Skeletal muscle tissue (tissue), 3 donors: ENCODE measurements at regions not wholly inside any gene's neighbourhood (a gene's known extent, or its start where the extent isn't known, plus 50 kb on each side); places are given as distances from the start of the nearest gene placed in this dataset.

Experiments used
- H3K27ac ChIP-seq: one replicate; pipeline ENCODE4 v1.7.0; 2013; ENCODE audit warnings: mild to moderate bottlenecking, low read depth, low read length, inconsistent platforms
- H3K27me3 ChIP-seq, 3 donors: one replicate each; pipeline ENCODE4 v1.7.0; 2013; ENCODE audit warnings: low read length in 3 of 3; ENCODE audit not compliant: control insufficient read depth in 3 of 3, insufficient read depth in 3 of 3
- H3K36me3 ChIP-seq, 3 donors: one replicate each; pipeline ENCODE4 v1.7.0; 2013; ENCODE audit warnings: low read length in 3 of 3; ENCODE audit not compliant: control insufficient read depth in 3 of 3, insufficient read depth in 3 of 3
- H3K4me1 ChIP-seq, 3 donors: one replicate each; pipeline ENCODE4 v1.7.0; 2013; ENCODE audit warnings: low read length in 3 of 3, mild to moderate bottlenecking in 3 of 3; ENCODE audit not compliant: control insufficient read depth in 3 of 3, insufficient read depth in 3 of 3
- H3K4me3 ChIP-seq, 3 donors: one replicate each; pipeline ENCODE4 v1.7.0; 2013; ENCODE audit warnings: low read length in 3 of 3
- H3K9ac ChIP-seq, 3 donors: one replicate each; pipeline ENCODE4 v1.7.0; 2013; ENCODE audit warnings: low read length in 3 of 3, mild to moderate bottlenecking in 3 of 3, moderate library complexity in 2 of 3, low read depth in 1 of 3
- H3K9me3 ChIP-seq, 3 donors: one replicate each; pipeline ENCODE4 v1.7.0; 2013; ENCODE audit warnings: low read length in 3 of 3; ENCODE audit not compliant: control insufficient read depth in 3 of 3
- donor health status: Osteomylitis.

DNA sequence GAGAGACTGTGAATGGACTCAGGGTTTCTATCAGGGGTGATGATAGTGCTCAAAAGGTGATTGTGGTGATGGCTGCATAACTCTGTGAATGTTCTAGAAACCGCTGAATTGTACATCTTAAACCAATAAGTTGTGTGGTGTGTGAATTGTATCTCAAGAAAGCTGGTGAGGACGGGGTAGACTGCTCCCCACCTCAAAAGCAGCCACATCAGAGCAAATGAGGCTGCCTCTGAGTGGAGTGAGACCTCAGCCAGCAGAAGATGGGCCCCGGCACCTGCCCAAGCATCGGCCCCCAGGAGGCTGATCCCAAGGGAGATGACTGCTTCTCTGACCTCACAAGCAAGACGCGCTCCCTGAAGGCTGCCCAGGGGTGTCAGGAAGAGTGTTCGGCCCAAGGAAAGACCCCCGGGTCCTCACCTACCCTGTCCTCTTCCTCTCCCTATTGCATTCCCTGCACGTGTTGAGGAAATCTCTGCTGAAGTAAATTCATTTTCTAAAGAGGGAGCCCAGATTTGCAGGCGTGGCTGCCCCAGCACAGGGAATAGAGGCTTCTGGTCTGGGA lies 279.3 kb upstream of the SHH start:
- no peak overlapping the region for H3K27ac ChIP-seq
- no peak overlapping the region for H3K4me3 ChIP-seq
- no peaks in the 10 kb centered on the region for H3K4me1 ChIP-seq
- no peak overlapping the region for H3K9ac ChIP-seq
- no peaks in the 10 kb centered on the region for H3K9me3 ChIP-seq
- H3K36me3 ChIP-seq = no peaks in the 10 kb centered on the region
- peaks cover 0 to 10% (median 7%) of the 10 kb centered on the region in 3 donors for H3K27me3 ChIP-seq

DNA sequence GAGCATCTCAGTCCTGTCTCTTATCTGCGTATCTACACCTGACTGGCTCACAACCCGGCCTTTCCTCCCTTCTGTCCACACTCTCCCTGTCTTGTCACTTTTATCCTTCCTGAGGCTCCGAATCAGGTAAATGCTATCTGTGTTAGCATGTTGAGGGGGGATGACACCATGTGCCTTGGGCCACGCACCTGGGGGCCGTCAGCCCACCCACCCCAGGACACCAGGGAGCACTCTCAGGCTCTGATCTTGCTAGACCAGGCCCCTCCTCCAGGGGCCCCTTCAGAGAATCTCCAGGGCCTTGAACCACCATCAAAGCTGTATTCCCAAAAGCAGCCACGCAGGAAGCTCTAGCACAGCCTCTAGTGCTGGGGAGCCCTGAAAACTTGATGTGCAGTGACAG lies 278.7 kb upstream of the SHH start:
- no peaks in the 10 kb centered on the region for H3K36me3 ChIP-seq
- H3K9ac ChIP-seq = no peak overlapping the region
- H3K9me3 ChIP-seq = no peaks in the 10 kb centered on the region
- no peak overlapping the region for H3K27ac ChIP-seq
- H3K4me3 ChIP-seq = no peak overlapping the region
- no peaks in the 10 kb centered on the region for H3K4me1 ChIP-seq
- peaks cover 0 to 7% (median 6%) of the 10 kb centered on the region in 3 donors for H3K27me3 ChIP-seq

- H3K9ac ChIP-seq = no peak overlapping the region
- H3K4me3 ChIP-seq = no peak overlapping the region
- H3K9me3 ChIP-seq = no peaks in the 10 kb centered on the region
- no peaks in the 10 kb centered on the region for H3K4me1 ChIP-seq
- no peaks in the 10 kb centered on the region for H3K36me3 ChIP-seq
- no peak overlapping the region for H3K27ac ChIP-seq
- H3K27me3 ChIP-seq = peaks cover 0 to 3% (median 0%) of the 10 kb centered on the region in 3 donors
These were observed 277.0 kb upstream of the SHH start for GRCh38 chr7:156089222-156089621.

DNA sequence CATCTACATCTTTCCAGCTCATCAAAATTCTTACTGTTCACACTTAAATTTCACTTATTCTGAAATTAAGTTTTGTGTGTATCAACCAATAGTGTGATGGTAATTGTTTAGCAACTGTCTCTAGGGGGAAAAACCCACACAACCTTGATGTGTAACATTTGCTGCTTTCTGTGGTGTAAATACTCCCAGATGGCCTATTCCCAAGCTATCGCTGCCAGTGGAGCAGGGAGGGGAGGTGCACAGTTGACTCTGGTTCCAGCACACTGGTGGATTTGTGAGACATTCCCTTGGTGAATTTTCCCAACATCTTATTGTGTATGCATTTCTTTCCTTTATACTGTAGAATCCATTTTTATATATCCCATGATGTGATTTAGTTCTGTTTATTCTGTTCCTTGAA lies 275.9 kb upstream of the SHH start:
- H3K27me3 ChIP-seq = peaks cover 0 to 3% (median 0%) of the 10 kb centered on the region in 3 donors
- no peaks in the 10 kb centered on the region for H3K4me1 ChIP-seq
- H3K4me3 ChIP-seq = no peak overlapping the region
- H3K36me3 ChIP-seq = no peaks in the 10 kb centered on the region
- no peak overlapping the region for H3K9ac ChIP-seq
- H3K27ac ChIP-seq = no peak overlapping the region
- H3K9me3 ChIP-seq = no peaks in the 10 kb centered on the region

DNA sequence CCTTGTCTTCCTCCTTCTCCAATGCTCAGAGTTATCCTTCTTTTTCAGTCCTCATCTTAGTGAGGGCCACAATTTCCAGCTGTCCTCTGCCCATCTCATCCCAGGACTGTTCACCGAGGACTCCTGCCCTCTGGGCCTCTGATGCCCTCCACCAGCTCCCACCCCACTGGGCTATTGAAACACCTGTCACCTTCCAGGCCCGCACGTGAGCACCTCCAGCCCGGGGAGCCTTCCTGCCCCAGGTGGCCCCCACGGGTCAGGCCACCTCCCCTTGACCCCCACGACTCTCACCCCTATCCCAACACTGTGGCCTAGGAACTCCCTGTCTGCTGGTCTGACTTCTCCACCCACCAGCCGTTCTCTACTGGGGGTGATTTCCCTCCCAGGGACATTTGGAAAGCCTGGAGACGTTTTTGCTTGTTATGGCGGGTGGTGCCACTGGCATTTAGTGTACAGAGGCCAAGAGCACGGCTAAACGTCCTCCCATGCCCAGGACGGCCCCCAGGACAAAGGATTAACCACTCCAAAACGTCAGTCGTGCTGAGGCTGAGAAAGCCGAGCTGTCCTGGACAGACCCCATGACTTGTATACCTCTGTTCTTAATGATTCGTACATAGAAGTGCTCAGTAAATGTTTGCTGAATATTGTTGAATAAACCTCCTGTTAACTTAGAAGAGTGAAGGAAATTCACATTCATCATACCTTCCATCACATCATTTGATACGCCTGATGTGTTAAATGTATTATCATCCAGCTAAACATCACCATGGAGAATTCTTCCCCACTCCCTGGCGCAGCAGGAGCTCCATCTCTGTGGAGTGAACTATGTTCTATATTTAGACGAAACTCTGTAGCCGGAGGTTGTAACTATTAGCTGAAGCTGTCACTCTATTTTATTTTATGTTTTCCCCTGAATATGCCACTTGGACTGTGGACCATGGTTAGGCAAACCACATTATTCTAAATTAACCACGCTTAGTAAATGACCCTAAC lies 270.1 kb upstream of the SHH start:
- Histone ChIP-seq H3K4me1 (no peaks in the 10 kb centered on the region), H3K36me3 (no peaks in the 10 kb centered on the region), H3K4me3 (no peak overlapping the region), H3K9ac (no peak overlapping the region), H3K27ac (no peak overlapping the region), H3K9me3 (no peaks in the 10 kb centered on the region), H3K27me3 (peaks cover 0 to 10% (median 2%) of the 10 kb centered on the region in 3 donors)

- no peak overlapping the region for H3K4me3 ChIP-seq
- H3K27me3 ChIP-seq = peaks cover 0 to 10% (median 2%) of the 10 kb centered on the region in 3 donors
- no peak overlapping the region for H3K9ac ChIP-seq
- no peaks in the 10 kb centered on the region for H3K9me3 ChIP-seq
- no peaks in the 10 kb centered on the region for H3K4me1 ChIP-seq
- no peaks in the 10 kb centered on the region for H3K36me3 ChIP-seq
- H3K27ac ChIP-seq = no peak overlapping the region
These were observed 268.3 kb upstream of the SHH start for GRCh38 chr7:156080596-156080995.

DNA sequence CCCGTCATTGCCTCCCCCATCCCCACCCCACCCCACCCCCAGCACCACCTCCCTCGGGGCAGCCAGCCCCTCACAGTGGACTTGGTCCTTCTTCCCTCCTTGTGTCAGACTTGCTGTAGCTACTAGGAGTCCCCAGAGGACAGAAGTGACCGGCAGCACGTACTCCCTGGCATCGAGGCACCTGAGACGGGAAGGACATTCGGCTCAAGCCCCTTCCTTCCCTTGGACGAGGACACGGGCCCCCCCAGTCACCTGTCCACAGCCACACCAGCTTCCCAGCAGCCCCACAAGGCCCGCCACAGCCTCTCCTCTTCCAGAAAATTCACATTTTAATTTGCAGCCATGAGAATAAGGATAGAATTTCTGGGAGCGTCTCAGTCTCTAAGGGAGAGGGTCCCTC lies 267.8 kb upstream of the SHH start:
- Histone ChIP-seq H3K4me3 (no peak overlapping the region), H3K27ac (no peak overlapping the region), H3K9me3 (no peaks in the 10 kb centered on the region), H3K27me3 (peaks cover 0 to 10% (median 2%) of the 10 kb centered on the region in 3 donors), H3K4me1 (no peaks in the 10 kb centered on the region), H3K36me3 (no peaks in the 10 kb centered on the region), H3K9ac (no peak overlapping the region)

- Histone ChIP-seq H3K27ac (no peak overlapping the region), H3K4me1 (no peaks in the 10 kb centered on the region), H3K27me3 (peaks cover 0 to 10% (median 2%) of the 10 kb centered on the region in 3 donors), H3K9ac (no peak overlapping the region), H3K4me3 (no peak overlapping the region), H3K9me3 (no peaks in the 10 kb centered on the region), H3K36me3 (no peaks in the 10 kb centered on the region)
These were observed 266.9 kb upstream of the SHH start for GRCh38 chr7:156079156-156079555.

DNA sequence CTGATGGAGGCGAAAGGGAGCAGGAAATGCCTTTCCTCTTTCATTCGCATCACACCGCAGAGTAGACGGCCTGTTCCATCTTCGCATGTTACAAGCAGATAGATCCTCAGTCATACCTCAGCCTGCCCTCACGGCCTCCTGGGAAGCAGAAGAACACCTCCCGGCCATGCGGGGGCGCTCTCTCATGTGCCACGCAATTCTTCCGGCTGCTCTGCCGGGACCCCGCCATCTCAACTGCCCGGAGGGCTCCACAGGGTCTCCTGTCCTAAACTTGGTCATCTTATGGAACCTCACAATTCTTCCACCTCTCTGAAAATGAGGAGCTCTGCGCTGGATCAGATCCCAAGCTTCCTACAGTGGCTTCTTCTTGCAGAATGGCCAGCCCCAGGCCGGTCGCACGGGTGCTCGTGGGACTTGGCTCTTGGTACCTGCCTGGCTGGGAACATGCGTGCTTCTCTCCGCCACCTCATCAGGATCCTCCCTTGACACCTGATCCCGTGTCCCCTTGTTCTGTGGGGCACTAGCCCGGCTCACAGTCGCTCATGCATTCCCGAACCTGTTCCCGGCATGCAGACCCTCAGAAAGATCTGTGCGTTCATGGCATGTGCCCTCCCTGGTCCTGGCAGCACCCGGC lies 262.8 kb upstream of the SHH start:
- H3K4me1 ChIP-seq = no peaks in the 10 kb centered on the region
- H3K9ac ChIP-seq = no peak overlapping the region
- no peak overlapping the region for H3K27ac ChIP-seq
- peaks cover 0 to 11% (median 0%) of the 10 kb centered on the region in 3 donors for H3K27me3 ChIP-seq
- no peaks in the 10 kb centered on the region for H3K36me3 ChIP-seq
- H3K4me3 ChIP-seq = no peak overlapping the region
- peaks cover 0 to 2% (median 0%) of the 10 kb centered on the region in 3 donors for H3K9me3 ChIP-seq

- Histone ChIP-seq H3K4me1 (no peaks in the 10 kb centered on the region), H3K36me3 (no peaks in the 10 kb centered on the region), H3K4me3 (no peak overlapping the region), H3K9ac (no peak overlapping the region), H3K9me3 (peaks cover 0 to 2% (median 0%) of the 10 kb centered on the region in 3 donors), H3K27ac (no peak overlapping the region), H3K27me3 (peaks cover 0 to 11% (median 0%) of the 10 kb centered on the region in 3 donors)
These were observed 261.8 kb upstream of the SHH start for GRCh38 chr7:156074084-156074483.
